ENCODE measurements at regions not wholly inside any gene's neighbourhood (a gene's known extent, or its start where the extent isn't known, plus 50 kb on each side); places are given as distances from the start of the nearest gene placed in this dataset.

- no peak for DNase-seq
- no peak overlapping the region for H3K27ac Mint-ChIP-seq
- H3K36me3 Mint-ChIP-seq (ENCODE audit: low read depth): no peaks in the 10 kb centered on the region
- H3K4me3 Mint-ChIP-seq: no peak overlapping the region
- H3K27me3 Mint-ChIP-seq (ENCODE audit: low read depth, poor library complexity): no peaks in the 10 kb centered on the region
- H3K9me3 Mint-ChIP-seq: no peaks in the 10 kb centered on the region
- H3K4me1 Mint-ChIP-seq: peaks cover 9% of the 10 kb centered on the region
- no peak for TF ChIP-seq CTCF (IDR thresholded peaks at IDR 0.05)
Measured at GRCh38 chr13:87120476-87120875, 550.7 kb upstream of the SLITRK5 start.

- Mint-ChIP-seq H3K4me1 (peaks cover 9% of the 10 kb centered on the region), H3K27me3 (ENCODE audit: low read depth, poor library complexity) (peaks cover 3% of the 10 kb centered on the region), H3K36me3 (ENCODE audit: low read depth) (no peaks in the 10 kb centered on the region), H3K9me3 (no peaks in the 10 kb centered on the region), H3K27ac (no peak overlapping the region), H3K4me3 (no peak overlapping the region)
- no peak for TF ChIP-seq CTCF (IDR thresholded peaks at IDR 0.05)
- DNase-seq: no peak
Measured at GRCh38 chr13:87122551-87122950, 548.6 kb upstream of the SLITRK5 start.

GRCh38 chr13:87123987-87124784 lies 547.0 kb upstream of the SLITRK5 start:
- H3K36me3 Mint-ChIP-seq (ENCODE audit: low read depth): no peaks in the 10 kb centered on the region
- no peak for TF ChIP-seq CTCF (IDR thresholded peaks at IDR 0.05)
- no peak overlapping the region for H3K4me3 Mint-ChIP-seq
- H3K9me3 Mint-ChIP-seq: no peaks in the 10 kb centered on the region
- DNase-seq: peak; percentile 37
- H3K27ac Mint-ChIP-seq: peak overlapping the region; percentile 46
- peaks cover 3% of the 10 kb centered on the region for H3K27me3 Mint-ChIP-seq (ENCODE audit: low read depth, poor library complexity)
- peaks cover 9% of the 10 kb centered on the region for H3K4me1 Mint-ChIP-seq

DNA sequence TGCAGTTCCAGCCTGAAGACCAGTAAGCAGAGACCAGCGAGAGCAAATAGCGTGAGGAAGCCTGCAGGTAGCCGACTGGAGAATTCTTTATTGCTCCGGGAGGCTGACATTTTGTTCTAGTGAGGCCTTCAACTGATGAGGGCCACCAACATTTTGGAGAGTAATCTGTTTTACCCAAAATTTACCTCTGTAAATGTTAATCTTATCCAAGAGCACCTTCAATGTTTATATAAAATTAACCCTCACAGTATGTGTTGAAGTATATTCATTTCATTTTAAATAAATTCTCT lies 546.4 kb upstream of the SLITRK5 start:
- Mint-ChIP-seq H3K27ac (no peak overlapping the region), H3K4me1 (peaks cover 9% of the 10 kb centered on the region), H3K27me3 (ENCODE audit: low read depth, poor library complexity) (peaks cover 3% of the 10 kb centered on the region), H3K36me3 (ENCODE audit: low read depth) (no peaks in the 10 kb centered on the region), H3K4me3 (no peak overlapping the region), H3K9me3 (no peaks in the 10 kb centered on the region)
- TF ChIP-seq CTCF (IDR thresholded peaks at IDR 0.05): no peak
- no peak for DNase-seq

DNA sequence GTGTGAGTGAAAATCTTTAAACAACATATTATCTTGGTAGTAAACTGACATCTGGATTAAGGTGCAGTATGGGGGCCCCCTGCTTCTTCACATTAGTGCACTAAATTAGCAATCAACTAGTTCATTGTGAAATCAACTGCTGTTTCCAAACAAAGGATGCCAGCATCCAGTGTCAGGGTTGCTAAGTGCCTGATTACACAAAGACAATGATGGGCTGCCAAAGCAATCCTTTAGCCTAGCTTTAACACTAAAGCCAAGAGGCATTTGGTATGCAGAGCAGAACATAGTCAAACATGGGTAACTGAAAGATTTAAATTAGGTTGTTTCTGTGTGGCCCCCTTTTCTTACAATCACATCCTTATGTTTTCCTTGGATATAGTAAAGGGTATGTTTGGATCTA lies 543.1 kb upstream of the SLITRK5 start:
- no peaks in the 10 kb centered on the region for H3K9me3 Mint-ChIP-seq
- DNase-seq: no peak
- no peak overlapping the region for H3K4me3 Mint-ChIP-seq
- H3K36me3 Mint-ChIP-seq (ENCODE audit: low read depth): no peaks in the 10 kb centered on the region
- H3K27me3 Mint-ChIP-seq (ENCODE audit: low read depth, poor library complexity): peaks cover 3% of the 10 kb centered on the region
- no peak for TF ChIP-seq CTCF (IDR thresholded peaks at IDR 0.05)
- H3K4me1 Mint-ChIP-seq: peaks cover 9% of the 10 kb centered on the region
- H3K27ac Mint-ChIP-seq: no peak overlapping the region

DNA sequence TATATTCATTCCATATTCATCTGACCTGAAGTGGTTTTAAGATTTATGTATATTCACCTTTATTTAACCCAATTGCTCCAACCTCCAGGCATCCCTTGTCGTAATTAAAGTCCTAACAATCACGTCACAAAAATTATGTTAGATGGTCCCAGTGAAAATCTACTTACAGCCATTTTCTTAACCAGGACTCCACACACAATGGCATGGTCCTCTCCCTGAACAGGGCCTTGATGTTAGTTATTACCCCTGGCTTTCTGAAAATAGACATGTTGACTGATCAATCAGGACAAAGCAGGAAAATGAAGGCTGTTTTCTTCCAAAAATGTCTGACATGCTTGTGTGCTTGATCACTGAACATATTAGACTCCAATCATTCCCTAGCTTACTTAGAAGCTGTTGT lies 542.7 kb upstream of the SLITRK5 start:
- Mint-ChIP-seq H3K27me3 (ENCODE audit: low read depth, poor library complexity) (peaks cover 3% of the 10 kb centered on the region), H3K27ac (no peak overlapping the region), H3K36me3 (ENCODE audit: low read depth) (no peaks in the 10 kb centered on the region), H3K4me3 (no peak overlapping the region), H3K4me1 (peaks cover 9% of the 10 kb centered on the region), H3K9me3 (no peaks in the 10 kb centered on the region)
- no peak for DNase-seq
- no peak for TF ChIP-seq CTCF (IDR thresholded peaks at IDR 0.05)
